ENCODE measurements at regions not wholly inside any gene's neighbourhood (a gene's known extent, or its start where the extent isn't known, plus 50 kb on each side); places are given as distances from the start of the nearest gene placed in this dataset.

- TF ChIP-seq TOX (CRISPR knock-in tag; IDR thresholded peaks at IDR 0.05; ENCODE audit: borderline replicate concordance) (no peak), ZC3H10 (CRISPR knock-in tag; IDR thresholded peaks at IDR 0.05) (no peak), ARNTL (CRISPR knock-in tag; IDR thresholded peaks at IDR 0.05; ENCODE audit: borderline replicate concordance, low read depth) (no peak), ISL1 (CRISPR knock-in tag; IDR thresholded peaks at IDR 0.05) (no peak)
Observed at GRCh38 chr2:168320267-168320666, 72.9 kb upstream of the STK39 start.
